NB4 (cell line): ENCODE measurements at regions not wholly inside any gene's neighbourhood (a gene's known extent, or its start where the extent isn't known, plus 50 kb on each side); places are given as distances from the start of the nearest gene placed in this dataset.

Experiments used
- CTCF ChIP-seq: IDR thresholded peaks from one replicate; pipeline ENCODE4 v1.5.1; 2012; ENCODE audit warnings: low read depth, low read length
- MAX ChIP-seq: IDR thresholded peaks from 2 replicates; pipeline ENCODE4 v1.6.1; 2011; ENCODE audit warnings: low read depth, low read length
- MYC ChIP-seq: IDR thresholded peaks from 2 replicates; pipeline ENCODE4 v1.6.1; 2011; ENCODE audit warnings: low read depth, low read length
- POLR2A ChIP-seq: IDR thresholded peaks from 2 replicates; pipeline ENCODE4 v1.6.1; 2011; ENCODE audit warnings: mild to moderate bottlenecking; ENCODE audit not compliant: insufficient read length; ENCODE audit errors: extremely low read depth

- no peak for TF ChIP-seq CTCF
- TF ChIP-seq POLR2A, result no peak
- no peak for TF ChIP-seq MYC
- TF ChIP-seq MAX, result no peak
These were observed 596.3 kb downstream of the PYDC2 start for GRCh38 chr3:192057261-192057660.
